Mammary epithelial cell (primary cell): ENCODE measurements at regions not wholly inside any gene's neighbourhood (a gene's known extent, or its start where the extent isn't known, plus 50 kb on each side); places are given as distances from the start of the nearest gene placed in this dataset.

Experiments used
- CTCF ChIP-seq, 2 donors: IDR thresholded peaks in 1 of 2; conservative IDR thresholded peaks in 1 of 2; 2 replicates each; pipeline ENCODE4 v1.5.1; 2011 to 2012; ENCODE audit warnings: inconsistent platforms in 2 of 2, low read length in 2 of 2, mild to moderate bottlenecking in 2 of 2, control low read depth in 1 of 2, low read depth in 1 of 2; ENCODE audit not compliant: insufficient read depth in 1 of 2; ENCODE audit errors: extremely low read depth in 1 of 2
- EZH2 ChIP-seq: IDR thresholded peaks from 2 replicates; pipeline ENCODE4 v1.6.1; 2012; ENCODE audit warnings: low read length, inconsistent platforms, borderline replicate concordance

GRCh38 chr11:98243897-98244296, 776.9 kb upstream of the CNTN5 start:
- TF ChIP-seq CTCF (conservative IDR thresholded peaks at IDR 0.05 in 1 of 2, IDR thresholded peaks at IDR 0.05 in 1 of 2; ENCODE audit: extremely low read depth in 1 of 2, insufficient read depth in 1 of 2, low read depth in 1 of 2, low read length in 2 of 2) (no peak), EZH2 (no peak)
